ENCODE measurements at regions not wholly inside any gene's neighbourhood (a gene's known extent, or its start where the extent isn't known, plus 50 kb on each side); places are given as distances from the start of the nearest gene placed in this dataset.

GRCh38 chr2:200172521-200172920, 134.0 kb upstream of the SPATS2L start:
- TF ChIP-seq POLR2A (IDR thresholded peaks at IDR 0.05) (no peak), CTCF (IDR thresholded peaks at IDR 0.05) (no peak)
